GM18519 (cell line): ENCODE measurements at regions not wholly inside any gene's neighbourhood (a gene's known extent, or its start where the extent isn't known, plus 50 kb on each side); places are given as distances from the start of the nearest gene placed in this dataset.

Source experiments
- ATAC-seq: cut with Tn5 transposase; IDR thresholded peaks from one replicate; pipeline ENCODE4 v1.9.1; 2021; ENCODE audit warnings: mild to moderate bottlenecking, moderate library complexity; ENCODE audit not compliant: unreplicated experiment, low FRiP score

GRCh38 chr5:160961038-160961437, 109.0 kb upstream of the ATP10B start:
- ATAC-seq = no peak

GRCh38 chr5:160960592-160960991, 108.6 kb upstream of the ATP10B start:
- ATAC-seq = no peak

GRCh38 chr5:160959804-160960203, 107.8 kb upstream of the ATP10B start:
- ATAC-seq = peak; percentile 41

GRCh38 chr5:160957312-160957861, 105.4 kb upstream of the ATP10B start:
- ATAC-seq = peak; percentile 33

GRCh38 chr5:160956051-160956450, 104.0 kb upstream of the ATP10B start:
- no peak for ATAC-seq

- no peak for ATAC-seq
Measured at GRCh38 chr5:160950311-160950710, 98.3 kb upstream of the ATP10B start.

GRCh38 chr5:160940725-160941124, 88.7 kb upstream of the ATP10B start:
- no peak for ATAC-seq

- no peak for ATAC-seq
Measured at GRCh38 chr5:160938532-160938931, 86.5 kb upstream of the ATP10B start.

- ATAC-seq = no peak
Measured at GRCh38 chr5:160937570-160937969, 85.6 kb upstream of the ATP10B start.

GRCh38 chr5:160935776-160936175, 83.8 kb upstream of the ATP10B start:
- no peak for ATAC-seq

- ATAC-seq = no peak
Measured at GRCh38 chr5:160931283-160931682, 79.3 kb upstream of the ATP10B start.

- ATAC-seq = no peak
Measured at GRCh38 chr5:160930406-160930805, 78.4 kb upstream of the ATP10B start.

GRCh38 chr5:160929906-160930305, 77.9 kb upstream of the ATP10B start:
- ATAC-seq = no peak

- ATAC-seq = no peak
Measured at GRCh38 chr5:160929360-160929759, 77.3 kb upstream of the ATP10B start.

- no peak for ATAC-seq
Measured at GRCh38 chr5:160926428-160926827, 74.4 kb upstream of the ATP10B start.

GRCh38 chr5:160925281-160925680, 73.3 kb upstream of the ATP10B start:
- no peak for ATAC-seq

GRCh38 chr5:160923936-160924710, 72.1 kb upstream of the ATP10B start:
- no peak for ATAC-seq

- no peak for ATAC-seq
Measured at GRCh38 chr5:160923411-160923810, 71.4 kb upstream of the ATP10B start.

- ATAC-seq = no peak
Measured at GRCh38 chr5:160922311-160922710, 70.3 kb upstream of the ATP10B start.

GRCh38 chr5:160921423-160922285, 69.6 kb upstream of the ATP10B start:
- no peak for ATAC-seq

GRCh38 chr5:160919626-160920025, 67.6 kb upstream of the ATP10B start:
- ATAC-seq = no peak
